ENCODE measurements at regions not wholly inside any gene's neighbourhood (a gene's known extent, or its start where the extent isn't known, plus 50 kb on each side); places are given as distances from the start of the nearest gene placed in this dataset.

DNA sequence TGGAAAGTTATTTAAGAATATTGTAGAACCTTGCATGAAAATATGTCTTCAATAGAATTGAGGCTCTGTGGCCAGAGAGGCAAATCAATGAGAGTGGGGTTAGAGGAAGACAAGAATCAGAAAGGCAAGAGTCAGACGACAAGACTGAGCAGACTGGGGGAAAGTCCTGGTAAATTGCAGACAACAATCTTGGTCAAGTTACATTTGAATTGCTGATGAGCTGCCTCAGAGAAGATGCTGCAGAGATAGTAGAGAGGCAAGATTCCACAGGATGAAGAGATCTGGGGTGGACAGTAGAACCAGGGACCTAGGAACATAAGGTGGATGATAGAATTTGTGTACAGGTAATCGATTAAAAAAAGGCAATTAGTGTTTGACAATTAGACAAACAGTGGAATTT lies 133.8 kb downstream of the RXFP2 start:
- Histone ChIP-seq H3K27ac (no peak overlapping the region), H3K27me3 (no peaks in the 10 kb centered on the region), H3K36me3 (no peaks in the 10 kb centered on the region), H3K4me1 (ENCODE audit: insufficient read depth) (no peaks in the 10 kb centered on the region), H3K4me3 (no peak overlapping the region), H3K9me3 (no peaks in the 10 kb centered on the region)
- TF ChIP-seq POLR2A (IDR thresholded peaks at IDR 0.05) (no peak), EP300 (IDR thresholded peaks at IDR 0.05) (no peak)
- TF ChIP-seq, protein P1, sequence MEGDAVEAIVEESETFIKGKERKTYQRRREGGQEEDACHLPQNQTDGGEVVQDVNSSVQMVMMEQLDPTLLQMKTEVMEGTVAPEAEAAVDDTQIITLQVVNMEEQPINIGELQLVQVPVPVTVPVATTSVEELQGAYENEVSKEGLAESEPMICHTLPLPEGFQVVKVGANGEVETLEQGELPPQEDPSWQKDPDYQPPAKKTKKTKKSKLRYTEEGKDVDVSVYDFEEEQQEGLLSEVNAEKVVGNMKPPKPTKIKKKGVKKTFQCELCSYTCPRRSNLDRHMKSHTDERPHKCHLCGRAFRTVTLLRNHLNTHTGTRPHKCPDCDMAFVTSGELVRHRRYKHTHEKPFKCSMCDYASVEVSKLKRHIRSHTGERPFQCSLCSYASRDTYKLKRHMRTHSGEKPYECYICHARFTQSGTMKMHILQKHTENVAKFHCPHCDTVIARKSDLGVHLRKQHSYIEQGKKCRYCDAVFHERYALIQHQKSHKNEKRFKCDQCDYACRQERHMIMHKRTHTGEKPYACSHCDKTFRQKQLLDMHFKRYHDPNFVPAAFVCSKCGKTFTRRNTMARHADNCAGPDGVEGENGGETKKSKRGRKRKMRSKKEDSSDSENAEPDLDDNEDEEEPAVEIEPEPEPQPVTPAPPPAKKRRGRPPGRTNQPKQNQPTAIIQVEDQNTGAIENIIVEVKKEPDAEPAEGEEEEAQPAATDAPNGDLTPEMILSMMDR (IDR thresholded peaks at IDR 0.05), result no peak
- DNase-seq, result no peak
- intact Hi-C loops (cut with DNase I), result no loop called here
- WGBS, 3 donors, result 83 to 92% (median 84%) methylated on average over 2 of the region's 2 CpGs

DNA sequence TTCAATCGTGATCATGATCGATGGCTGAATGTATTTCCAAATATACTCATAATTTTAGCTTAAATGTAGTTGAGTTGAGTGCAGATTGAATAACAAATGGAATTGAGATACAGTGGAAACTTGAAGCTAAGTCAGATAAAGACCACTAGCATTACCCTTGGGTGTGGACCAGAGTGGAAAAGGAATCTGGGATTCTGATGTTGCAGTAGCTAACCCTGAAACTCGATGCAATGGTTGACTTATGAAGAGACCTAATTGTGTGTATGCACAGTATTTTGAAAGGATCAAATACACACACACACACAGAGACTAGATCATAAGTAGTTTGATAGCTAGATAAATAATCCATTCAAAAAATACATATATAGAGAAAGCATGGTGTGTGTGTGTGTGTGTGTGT lies 135.8 kb downstream of the RXFP2 start:
- Histone ChIP-seq H3K4me3 (no peak overlapping the region), H3K36me3 (no peaks in the 10 kb centered on the region), H3K27ac (no peak overlapping the region), H3K4me1 (ENCODE audit: insufficient read depth) (no peaks in the 10 kb centered on the region), H3K9me3 (no peaks in the 10 kb centered on the region), H3K27me3 (no peaks in the 10 kb centered on the region)
- DNase-seq, result no peak
- WGBS, 3 donors, result 75 to 83% (median 76%) methylated on average over 3 of the region's 3 CpGs
- intact Hi-C loops (cut with DNase I), result no loop called here
- TF ChIP-seq POLR2A (IDR thresholded peaks at IDR 0.05) (no peak), EP300 (IDR thresholded peaks at IDR 0.05) (no peak)
- TF ChIP-seq, protein P1 (IDR thresholded peaks at IDR 0.05), result no peak

DNA sequence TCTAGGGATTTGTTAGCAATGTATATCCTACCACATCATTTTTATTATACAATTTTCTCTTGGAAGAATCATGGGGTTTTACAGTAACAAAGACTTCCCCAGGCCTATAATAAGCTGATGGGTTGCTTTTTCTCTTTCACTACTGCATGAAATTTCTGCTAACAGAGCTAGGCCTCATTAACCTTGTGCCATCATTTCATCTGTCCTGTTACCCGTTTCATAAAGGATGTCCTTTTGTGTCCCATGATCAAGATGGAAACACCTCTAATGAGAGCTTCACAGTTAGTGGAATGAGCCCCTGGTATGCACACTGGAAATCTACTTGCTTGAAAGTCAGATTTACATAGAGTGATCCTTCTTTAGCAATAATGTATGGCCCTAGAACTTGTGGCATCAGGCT lies 138.7 kb downstream of the RXFP2 start:
- WGBS, 3 donors, result 82 to 90% (median 86%) methylated on average over 1 of the region's 1 CpG
- intact Hi-C loops (cut with DNase I), result no loop called here
- no peak overlapping the region for H3K4me3 ChIP-seq
- H3K27ac ChIP-seq, result no peak overlapping the region
- TF ChIP-seq, protein P1 (IDR thresholded peaks at IDR 0.05), result no peak
- TF ChIP-seq POLR2A (IDR thresholded peaks at IDR 0.05) (no peak), EP300 (IDR thresholded peaks at IDR 0.05) (no peak)
- no peaks in the 10 kb centered on the region for H3K27me3 ChIP-seq
- H3K36me3 ChIP-seq, result no peaks in the 10 kb centered on the region
- H3K4me1 ChIP-seq (ENCODE audit: insufficient read depth), result no peaks in the 10 kb centered on the region
- no peak for DNase-seq
- H3K9me3 ChIP-seq, result no peaks in the 10 kb centered on the region

DNA sequence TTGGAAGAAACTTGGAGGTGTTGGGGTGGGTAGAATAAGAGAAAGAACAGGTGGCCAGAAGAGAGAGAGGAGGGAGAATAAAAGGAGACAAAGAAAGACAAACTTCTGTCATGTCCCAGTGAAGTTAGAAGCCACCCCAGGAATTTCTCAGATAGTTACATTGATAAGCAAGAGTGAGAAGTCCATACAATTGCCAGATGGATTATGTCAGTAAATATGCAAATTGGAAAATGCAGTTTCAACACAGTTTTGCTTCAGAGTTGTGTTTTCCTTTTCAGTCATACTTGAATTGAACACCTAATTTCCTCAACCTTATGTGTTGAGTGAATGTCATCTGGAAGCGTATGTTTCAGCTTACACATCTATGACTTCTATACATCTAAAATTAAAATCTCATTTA lies 139.2 kb downstream of the RXFP2 start:
- Histone ChIP-seq H3K27ac (no peak overlapping the region), H3K4me1 (ENCODE audit: insufficient read depth) (no peaks in the 10 kb centered on the region), H3K36me3 (no peaks in the 10 kb centered on the region), H3K9me3 (no peaks in the 10 kb centered on the region), H3K4me3 (no peak overlapping the region), H3K27me3 (no peaks in the 10 kb centered on the region)
- intact Hi-C loops (cut with DNase I), result no loop called here
- no peak for DNase-seq
- TF ChIP-seq, protein P1 (IDR thresholded peaks at IDR 0.05), result no peak
- TF ChIP-seq POLR2A (IDR thresholded peaks at IDR 0.05) (no peak), EP300 (IDR thresholded peaks at IDR 0.05) (no peak)
- 98 to 100% (median 100%) methylated on average over 1 of the region's 1 CpG for WGBS, 3 donors

DNA sequence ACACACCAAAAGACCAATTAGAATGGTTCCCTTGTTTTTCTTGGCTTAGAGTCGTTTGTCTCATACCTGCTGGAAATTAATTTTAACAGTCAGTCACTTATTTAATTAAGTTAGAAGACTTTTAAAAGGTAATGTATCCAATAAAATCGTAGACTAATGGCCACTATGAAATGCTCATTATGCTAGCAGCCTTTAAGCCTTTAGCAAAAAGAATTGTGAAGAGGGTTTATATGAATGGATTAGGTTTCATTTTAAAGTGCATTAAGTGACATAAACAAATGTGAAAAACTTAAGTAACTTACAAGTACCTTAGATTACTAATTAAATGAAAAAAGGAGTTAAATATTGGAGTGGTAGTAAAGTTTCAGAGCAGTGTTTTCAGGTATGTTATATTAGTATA lies 139.6 kb downstream of the RXFP2 start:
- DNase-seq, result no peak
- Histone ChIP-seq H3K36me3 (no peaks in the 10 kb centered on the region), H3K4me1 (ENCODE audit: insufficient read depth) (no peaks in the 10 kb centered on the region), H3K27ac (no peak overlapping the region), H3K9me3 (no peaks in the 10 kb centered on the region), H3K27me3 (no peaks in the 10 kb centered on the region), H3K4me3 (no peak overlapping the region)
- 82 to 86% (median 85%) methylated on average over 2 of the region's 2 CpGs for WGBS, 3 donors
- no peak for TF ChIP-seq POLR2A (IDR thresholded peaks at IDR 0.05)
- TF ChIP-seq EP300 (IDR thresholded peaks at IDR 0.05), result no peak
- TF ChIP-seq, protein P1 (IDR thresholded peaks at IDR 0.05), result no peak
- intact Hi-C loops (cut with DNase I), result no loop called here
